WTC11 (cell line): ENCODE measurements at regions not wholly inside any gene's neighbourhood (a gene's known extent, or its start where the extent isn't known, plus 50 kb on each side); places are given as distances from the start of the nearest gene placed in this dataset.

Experiments used
- ATF2 ChIP-seq: sonication (generic); formaldehyde crosslinking; IDR thresholded peaks from 2 replicates; pipeline ENCODE4 v1.8.1; 2022; ENCODE audit warnings: low read depth, missing genetic modification reagents, borderline replicate concordance
- CTCF ChIP-seq: fragments of 200-600 bp; IDR thresholded peaks from 2 replicates; pipeline ENCODE4 v1.8.0; 2022; ENCODE audit warnings: antibody characterized with exemption
- E2F4 ChIP-seq: sonication (generic); formaldehyde crosslinking; IDR thresholded peaks from 2 replicates; pipeline ENCODE4 v1.8.1; 2022; ENCODE audit warnings: low read depth, mild to moderate bottlenecking, moderate library complexity, missing genetic modification reagents, borderline replicate concordance
- ESRRA ChIP-seq: sonication (generic); formaldehyde crosslinking; IDR thresholded peaks from 2 replicates; pipeline ENCODE4 v1.8.1; 2022; ENCODE audit warnings: mild to moderate bottlenecking, missing genetic modification reagents, borderline replicate concordance
- PREB ChIP-seq: sonication (generic); formaldehyde crosslinking; IDR thresholded peaks from 2 replicates; pipeline ENCODE4 v1.8.1; 2022; ENCODE audit warnings: mild to moderate bottlenecking, missing genetic modification reagents, moderate library complexity, borderline replicate concordance
- SP1 ChIP-seq: sonication (generic); formaldehyde crosslinking; conservative IDR thresholded peaks from 2 replicates; pipeline ENCODE4 v1.8.1; 2022; ENCODE audit warnings: missing genetic modification reagents
- USF2 ChIP-seq: sonication (generic); formaldehyde crosslinking; IDR thresholded peaks from 2 replicates; pipeline ENCODE4 v1.8.1; 2023; ENCODE audit warnings: mild to moderate bottlenecking, missing genetic modification reagents, moderate library complexity
- ZNF232 ChIP-seq: sonication (generic); formaldehyde crosslinking; IDR thresholded peaks from 2 replicates; pipeline ENCODE4 v1.8.0; 2022; ENCODE audit warnings: mild to moderate bottlenecking, missing genetic modification reagents

- TF ChIP-seq PREB (CRISPR knock-in tag) = no peak
- no peak for TF ChIP-seq ZNF232
- TF ChIP-seq ATF2 (CRISPR knock-in tag) = no peak
- no peak for TF ChIP-seq E2F4 (CRISPR knock-in tag)
- no peak for TF ChIP-seq ESRRA
- TF ChIP-seq SP1 (CRISPR knock-in tag) = no peak
- TF ChIP-seq USF2 = no peak
- no peak for TF ChIP-seq CTCF
These were observed 689.9 kb downstream of the QKI start for GRCh38 chr6:164104432-164104831.
